Karpas-422 (cell line): ENCODE measurements at regions not wholly inside any gene's neighbourhood (a gene's known extent, or its start where the extent isn't known, plus 50 kb on each side); places are given as distances from the start of the nearest gene placed in this dataset.

Source experiments
- DNase-seq: peaks from one replicate; pipeline ENCODE4 v3.0.0-alpha.2; 2015
- H2AFZ ChIP-seq: fragments of 200-600 bp; sonication (generic); 2 replicates; pipeline ENCODE4 v1.6.1; 2014; ENCODE audit warnings: antibody characterized with exemption, low read length, mixed read lengths
- H3K27ac ChIP-seq: fragments of 200-600 bp; sonication (generic); 2 replicates; pipeline ENCODE4 v1.5.1; 2014; ENCODE audit warnings: mild to moderate bottlenecking, low read length, moderate library complexity
- H3K27me3 ChIP-seq: fragments of 200-600 bp; sonication (generic); 2 replicates; pipeline ENCODE4 v1.6.1; 2014; ENCODE audit warnings: low read length, mixed read lengths
- H3K36me3 ChIP-seq: fragments of 200-600 bp; sonication (generic); 2 replicates; pipeline ENCODE4 v1.6.1; 2014; ENCODE audit warnings: low read length, mixed read lengths; ENCODE audit not compliant: insufficient read depth
- H3K4me1 ChIP-seq: fragments of 200-600 bp; sonication (generic); 2 replicates; pipeline ENCODE4 v1.6.1; 2014; ENCODE audit warnings: mild to moderate bottlenecking, low read length, mixed read lengths
- H3K4me2 ChIP-seq: fragments of 200-600 bp; sonication (generic); 2 replicates; pipeline ENCODE4 v1.6.1; 2014; ENCODE audit warnings: low read length, low read depth, mild to moderate bottlenecking; ENCODE audit not compliant: poor library complexity, severe bottlenecking
- H3K4me3 ChIP-seq: fragments of 200-600 bp; sonication (generic); 2 replicates; pipeline ENCODE4 v1.5.1; 2014; ENCODE audit warnings: mild to moderate bottlenecking, antibody characterized with exemption, low read length, mixed read lengths
- H3K79me2 ChIP-seq: fragments of 200-600 bp; sonication (generic); 2 replicates; pipeline ENCODE4 v1.6.1; 2014; ENCODE audit warnings: mild to moderate bottlenecking, low read length, mixed read lengths
- H3K9ac ChIP-seq: fragments of 200-600 bp; sonication (generic); 2 replicates; pipeline ENCODE4 v1.6.0; 2014; ENCODE audit warnings: low read length
- H3K9me2 ChIP-seq: fragments of 200-600 bp; sonication (generic), shearing (Covaris generic); replicated peaks from 2 replicates; pipeline ENCODE4 v1.6.0; 2014; ENCODE audit warnings: mild to moderate bottlenecking, low read length, moderate library complexity; ENCODE audit not compliant: insufficient read depth
- H3K9me3 ChIP-seq: fragments of 300-700, 200-600 bp; sonication (generic); 2 replicates; pipeline ENCODE4 v1.6.1; 2014; ENCODE audit warnings: low read length, mixed read lengths
- H4K20me1 ChIP-seq: fragments of 200-600 bp; sonication (generic); 2 replicates; pipeline ENCODE4 v1.6.1; 2014; ENCODE audit warnings: mild to moderate bottlenecking, antibody characterized with exemption, low read length, low read depth; ENCODE audit not compliant: insufficient read depth

- Histone ChIP-seq H3K9me2 (no peaks in the 10 kb centered on the region), H4K20me1 (no peaks in the 10 kb centered on the region), H2AFZ (no peak overlapping the region), H3K27ac (no peak overlapping the region), H3K4me1 (no peaks in the 10 kb centered on the region), H3K4me2 (no peak overlapping the region), H3K9me3 (no peaks in the 10 kb centered on the region), H3K4me3 (no peak overlapping the region), H3K79me2 (no peaks in the 10 kb centered on the region), H3K9ac (no peak overlapping the region), H3K27me3 (no peaks in the 10 kb centered on the region), H3K36me3 (no peaks in the 10 kb centered on the region)
- DNase-seq = no peak
Measured at GRCh38 chr18:60669938-60670337, 297.4 kb upstream of the MC4R start.

GRCh38 chr18:60671021-60671420 lies 298.4 kb upstream of the MC4R start:
- no peaks in the 10 kb centered on the region for H3K9me2 ChIP-seq
- no peak overlapping the region for H2AFZ ChIP-seq
- no peak overlapping the region for H3K9ac ChIP-seq
- no peak overlapping the region for H3K27ac ChIP-seq
- H3K9me3 ChIP-seq = no peaks in the 10 kb centered on the region
- no peak for DNase-seq
- no peaks in the 10 kb centered on the region for H4K20me1 ChIP-seq
- H3K36me3 ChIP-seq = no peaks in the 10 kb centered on the region
- H3K27me3 ChIP-seq = no peaks in the 10 kb centered on the region
- H3K4me3 ChIP-seq = no peak overlapping the region
- no peaks in the 10 kb centered on the region for H3K79me2 ChIP-seq
- no peaks in the 10 kb centered on the region for H3K4me1 ChIP-seq
- H3K4me2 ChIP-seq = no peak overlapping the region

- H3K27me3 ChIP-seq = no peaks in the 10 kb centered on the region
- no peak overlapping the region for H3K9ac ChIP-seq
- no peaks in the 10 kb centered on the region for H4K20me1 ChIP-seq
- no peaks in the 10 kb centered on the region for H3K36me3 ChIP-seq
- no peak overlapping the region for H2AFZ ChIP-seq
- no peak overlapping the region for H3K27ac ChIP-seq
- no peak for DNase-seq
- no peaks in the 10 kb centered on the region for H3K9me3 ChIP-seq
- no peaks in the 10 kb centered on the region for H3K9me2 ChIP-seq
- H3K4me3 ChIP-seq = no peak overlapping the region
- no peaks in the 10 kb centered on the region for H3K4me1 ChIP-seq
- no peak overlapping the region for H3K4me2 ChIP-seq
- no peaks in the 10 kb centered on the region for H3K79me2 ChIP-seq
Measured at GRCh38 chr18:60675126-60675525, 302.6 kb upstream of the MC4R start.

- Histone ChIP-seq H3K36me3 (no peaks in the 10 kb centered on the region), H3K9me2 (no peaks in the 10 kb centered on the region)
Measured at GRCh38 chr18:60675801-60676200, 303.2 kb upstream of the MC4R start.

GRCh38 chr18:60676815-60677214 lies 304.2 kb upstream of the MC4R start:
- Histone ChIP-seq H3K9ac (no peak overlapping the region), H4K20me1 (no peaks in the 10 kb centered on the region), H3K36me3 (no peaks in the 10 kb centered on the region), H3K9me3 (no peaks in the 10 kb centered on the region), H3K27ac (no peak overlapping the region), H3K9me2 (no peaks in the 10 kb centered on the region), H2AFZ (no peak overlapping the region), H3K4me3 (no peak overlapping the region), H3K4me1 (no peaks in the 10 kb centered on the region), H3K27me3 (no peaks in the 10 kb centered on the region), H3K4me2 (no peak overlapping the region), H3K79me2 (no peaks in the 10 kb centered on the region)
- DNase-seq = no peak

More at GRCh38 chr18:60675801-60676200, 303.2 kb upstream of the MC4R start:
- no peaks in the 10 kb centered on the region for H4K20me1 ChIP-seq
- H3K4me3 ChIP-seq = no peak overlapping the region
- no peaks in the 10 kb centered on the region for H3K4me1 ChIP-seq
- no peak for DNase-seq
- no peak overlapping the region for H2AFZ ChIP-seq
- no peaks in the 10 kb centered on the region for H3K27me3 ChIP-seq
- H3K79me2 ChIP-seq = no peaks in the 10 kb centered on the region
- no peak overlapping the region for H3K4me2 ChIP-seq
- H3K27ac ChIP-seq = no peak overlapping the region
- H3K9me3 ChIP-seq = no peaks in the 10 kb centered on the region
- H3K9ac ChIP-seq = no peak overlapping the region

GRCh38 chr18:60684843-60685513 lies 312.4 kb upstream of the MC4R start:
- H3K4me3 ChIP-seq = no peak overlapping the region
- no peaks in the 10 kb centered on the region for H3K4me1 ChIP-seq
- no peak overlapping the region for H3K27ac ChIP-seq
- no peaks in the 10 kb centered on the region for H3K79me2 ChIP-seq
- H3K36me3 ChIP-seq = no peaks in the 10 kb centered on the region
- peak; percentile 63 for DNase-seq
- H2AFZ ChIP-seq = no peak overlapping the region
- no peaks in the 10 kb centered on the region for H3K9me2 ChIP-seq
- no peaks in the 10 kb centered on the region for H3K9me3 ChIP-seq
- H3K4me2 ChIP-seq = no peak overlapping the region
- H3K27me3 ChIP-seq = no peaks in the 10 kb centered on the region
- no peaks in the 10 kb centered on the region for H4K20me1 ChIP-seq
- H3K9ac ChIP-seq = no peak overlapping the region

GRCh38 chr18:60686142-60686541 lies 313.6 kb upstream of the MC4R start:
- no peak overlapping the region for H3K27ac ChIP-seq
- no peak overlapping the region for H2AFZ ChIP-seq
- H3K4me2 ChIP-seq = no peak overlapping the region
- H3K27me3 ChIP-seq = no peaks in the 10 kb centered on the region
- H3K9me2 ChIP-seq = no peaks in the 10 kb centered on the region
- H3K79me2 ChIP-seq = no peaks in the 10 kb centered on the region
- no peaks in the 10 kb centered on the region for H3K4me1 ChIP-seq
- no peak for DNase-seq
- H3K9ac ChIP-seq = no peak overlapping the region
- H3K4me3 ChIP-seq = no peak overlapping the region
- H3K36me3 ChIP-seq = no peaks in the 10 kb centered on the region
- H3K9me3 ChIP-seq = no peaks in the 10 kb centered on the region
- no peaks in the 10 kb centered on the region for H4K20me1 ChIP-seq

- no peak for DNase-seq
- no peak overlapping the region for H3K9ac ChIP-seq
- H3K79me2 ChIP-seq = no peaks in the 10 kb centered on the region
- H2AFZ ChIP-seq = no peak overlapping the region
- H3K4me1 ChIP-seq = no peaks in the 10 kb centered on the region
- no peak overlapping the region for H3K4me3 ChIP-seq
- H4K20me1 ChIP-seq = no peaks in the 10 kb centered on the region
- H3K9me3 ChIP-seq = no peaks in the 10 kb centered on the region
- H3K27me3 ChIP-seq = no peaks in the 10 kb centered on the region
- H3K27ac ChIP-seq = no peak overlapping the region
- no peak overlapping the region for H3K4me2 ChIP-seq
- no peaks in the 10 kb centered on the region for H3K9me2 ChIP-seq
- no peaks in the 10 kb centered on the region for H3K36me3 ChIP-seq
Measured at GRCh38 chr18:60691061-60691460, 318.5 kb upstream of the MC4R start.
